ENCODE measurements at regions not wholly inside any gene's neighbourhood (a gene's known extent, or its start where the extent isn't known, plus 50 kb on each side); places are given as distances from the start of the nearest gene placed in this dataset.

- TF ChIP-seq SP1 (IDR thresholded peaks at IDR 0.05) (no peak), SUZ12 (IDR thresholded peaks at IDR 0.05) (no peak), FOXK2 (IDR thresholded peaks at IDR 0.05) (no peak), HDGF (IDR thresholded peaks at IDR 0.05; ENCODE audit: borderline replicate concordance) (no peak)
These were observed 620.2 kb upstream of the BCHE start for GRCh38 chr3:166457382-166457781.
